ENCODE measurements at regions not wholly inside any gene's neighbourhood (a gene's known extent, or its start where the extent isn't known, plus 50 kb on each side); places are given as distances from the start of the nearest gene placed in this dataset.

DNA sequence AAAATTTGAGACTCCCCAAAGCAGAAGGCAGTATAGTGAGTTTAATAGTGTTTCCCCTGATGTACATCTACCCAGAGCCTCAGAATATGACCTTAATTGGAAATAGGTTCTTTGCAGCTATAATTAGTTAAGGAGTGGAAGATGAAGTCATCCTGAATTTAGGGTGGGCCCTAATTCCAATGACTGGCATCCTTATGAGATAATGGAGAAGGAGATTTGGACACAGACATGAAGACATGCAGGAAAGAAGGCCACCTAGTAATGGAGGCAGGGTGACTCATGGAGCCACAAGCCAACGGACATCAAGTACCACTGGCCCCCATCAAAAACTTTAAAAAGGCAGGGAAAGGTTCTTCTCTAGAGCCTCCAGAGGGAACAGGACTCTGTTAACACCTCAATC lies 308.9 kb downstream of the TXNL1 start:
- no peaks in the 10 kb centered on the region for H3K36me3 Mint-ChIP-seq
- ChIA-PET POLR2A (ENCODE audit: partially characterized antibody) (no interaction called here), CTCF (ENCODE audit: partially characterized antibody) (no interaction called here)
- H3K27ac Mint-ChIP-seq = no peak overlapping the region
- no peaks in the 10 kb centered on the region for H3K36me3 ChIP-seq (ENCODE audit: insufficient read depth, low read length)
- H3K4me1 Mint-ChIP-seq = no peaks in the 10 kb centered on the region
- H3K27ac ChIP-seq (ENCODE audit: low read depth, low read length) = no peak overlapping the region
- H3K27me3 ChIP-seq (ENCODE audit: insufficient read depth, low read length) = no peaks in the 10 kb centered on the region
- no peaks in the 10 kb centered on the region for H3K4me1 ChIP-seq (ENCODE audit: insufficient read depth, low read length)
- DNase-seq = no peak
- H3K9me3 ChIP-seq (ENCODE audit: control insufficient read depth in 1 of 2, low read length in 2 of 2) = no peaks in the 10 kb centered on the region
- no peaks in the 10 kb centered on the region for H3K27me3 Mint-ChIP-seq
- H3K9me3 Mint-ChIP-seq = peaks cover 0 to 7% (median 0%) of the 10 kb centered on the region in 8 donors
- no peak overlapping the region for H3K4me3 ChIP-seq (ENCODE audit: low read length in 2 of 2)
- no peak overlapping the region for H3K4me3 Mint-ChIP-seq
- intact Hi-C loops (cut with micrococcal nuclease) = no loop called here

GRCh38 chr18:56327191-56327885 lies 311.1 kb downstream of the TXNL1 start:
- intact Hi-C loops (cut with micrococcal nuclease) = no loop called here
- no peaks in the 10 kb centered on the region for H3K27me3 Mint-ChIP-seq
- CTCF ChIA-PET (ENCODE audit: partially characterized antibody) = no interaction called here

GRCh38 chr18:56326336-56327072 lies 311.9 kb downstream of the TXNL1 start:
- H3K36me3 ChIP-seq (ENCODE audit: insufficient read depth, low read length) = no peaks in the 10 kb centered on the region
- no peak overlapping the region for H3K4me3 ChIP-seq (ENCODE audit: low read length in 2 of 2)
- DNase-seq = no peak
- POLR2A ChIA-PET (ENCODE audit: partially characterized antibody) = no interaction called here
- H3K27ac Mint-ChIP-seq = no peak overlapping the region
- CTCF ChIA-PET (ENCODE audit: partially characterized antibody) = no interaction called here
- no peaks in the 10 kb centered on the region for H3K27me3 ChIP-seq (ENCODE audit: insufficient read depth, low read length)
- no peaks in the 10 kb centered on the region for H3K9me3 ChIP-seq (ENCODE audit: control insufficient read depth in 1 of 2, low read length in 2 of 2)
- intact Hi-C loops (cut with micrococcal nuclease) = no loop called here
- no peaks in the 10 kb centered on the region for H3K4me1 ChIP-seq (ENCODE audit: insufficient read depth, low read length)
- no peak overlapping the region for H3K4me3 Mint-ChIP-seq
- no peaks in the 10 kb centered on the region for H3K4me1 Mint-ChIP-seq
- no peaks in the 10 kb centered on the region for H3K36me3 Mint-ChIP-seq
- H3K9me3 Mint-ChIP-seq = peaks cover 0 to 8% (median 0%) of the 10 kb centered on the region in 8 donors
- no peaks in the 10 kb centered on the region for H3K27me3 Mint-ChIP-seq
- no peak overlapping the region for H3K27ac ChIP-seq (ENCODE audit: low read depth, low read length)

More at GRCh38 chr18:56327191-56327885, 311.1 kb downstream of the TXNL1 start:
- Histone ChIP-seq H3K4me1 (ENCODE audit: insufficient read depth, low read length) (no peaks in the 10 kb centered on the region), H3K27ac (ENCODE audit: low read depth, low read length) (no peak overlapping the region), H3K36me3 (ENCODE audit: insufficient read depth, low read length) (no peaks in the 10 kb centered on the region), H3K4me3 (ENCODE audit: low read length in 2 of 2) (no peak overlapping the region), H3K9me3 (ENCODE audit: control insufficient read depth in 1 of 2, low read length in 2 of 2) (no peaks in the 10 kb centered on the region), H3K27me3 (ENCODE audit: insufficient read depth, low read length) (no peaks in the 10 kb centered on the region)
- H3K4me1 Mint-ChIP-seq = no peaks in the 10 kb centered on the region
- POLR2A ChIA-PET (ENCODE audit: partially characterized antibody) = no interaction called here
- no peak overlapping the region for H3K4me3 Mint-ChIP-seq
- no peaks in the 10 kb centered on the region for H3K36me3 Mint-ChIP-seq
- no peak overlapping the region for H3K27ac Mint-ChIP-seq
- peaks cover 0 to 7% (median 0%) of the 10 kb centered on the region in 8 donors for H3K9me3 Mint-ChIP-seq
- DNase-seq = no peak

GRCh38 chr18:56323673-56324072 lies 314.7 kb downstream of the TXNL1 start:
- ChIA-PET POLR2A (ENCODE audit: partially characterized antibody) (no interaction called here), CTCF (ENCODE audit: partially characterized antibody) (no interaction called here)
- Mint-ChIP-seq H3K27me3 (no peaks in the 10 kb centered on the region), H3K36me3 (no peaks in the 10 kb centered on the region), H3K4me1 (no peaks in the 10 kb centered on the region), H3K4me3 (no peak overlapping the region), H3K9me3 (peaks cover 0 to 10% (median 2%) of the 10 kb centered on the region in 8 donors), H3K27ac (no peak overlapping the region)
- no peaks in the 10 kb centered on the region for H3K36me3 ChIP-seq (ENCODE audit: insufficient read depth, low read length)
- H3K27me3 ChIP-seq (ENCODE audit: insufficient read depth, low read length) = no peaks in the 10 kb centered on the region
- no peaks in the 10 kb centered on the region for H3K9me3 ChIP-seq (ENCODE audit: control insufficient read depth in 1 of 2, low read length in 2 of 2)
- no peak overlapping the region for H3K27ac ChIP-seq (ENCODE audit: low read depth, low read length)
- intact Hi-C loops (cut with micrococcal nuclease) = no loop called here
- no peaks in the 10 kb centered on the region for H3K4me1 ChIP-seq (ENCODE audit: insufficient read depth, low read length)
- DNase-seq = no peak
- H3K4me3 ChIP-seq (ENCODE audit: low read length in 2 of 2) = no peak overlapping the region

- no peak overlapping the region for H3K27ac ChIP-seq (ENCODE audit: low read depth, low read length)
- no peaks in the 10 kb centered on the region for H3K27me3 ChIP-seq (ENCODE audit: insufficient read depth, low read length)
- POLR2A ChIA-PET (ENCODE audit: partially characterized antibody) = no interaction called here
- H3K36me3 Mint-ChIP-seq = no peaks in the 10 kb centered on the region
- no peak overlapping the region for H3K4me3 ChIP-seq (ENCODE audit: low read length in 2 of 2)
- H3K4me1 Mint-ChIP-seq = no peaks in the 10 kb centered on the region
- no peaks in the 10 kb centered on the region for H3K9me3 ChIP-seq (ENCODE audit: control insufficient read depth in 1 of 2, low read length in 2 of 2)
- no peaks in the 10 kb centered on the region for H3K27me3 Mint-ChIP-seq
- no peak overlapping the region for H3K4me3 Mint-ChIP-seq
- H3K27ac Mint-ChIP-seq = no peak overlapping the region
- no peak for DNase-seq
- peaks cover 0 to 10% (median 2%) of the 10 kb centered on the region in 8 donors for H3K9me3 Mint-ChIP-seq
- H3K36me3 ChIP-seq (ENCODE audit: insufficient read depth, low read length) = no peaks in the 10 kb centered on the region
- no peaks in the 10 kb centered on the region for H3K4me1 ChIP-seq (ENCODE audit: insufficient read depth, low read length)
- intact Hi-C loops (cut with micrococcal nuclease) = no loop called here
- CTCF ChIA-PET (ENCODE audit: partially characterized antibody) = no interaction called here
These were observed 316.0 kb downstream of the TXNL1 start for GRCh38 chr18:56322406-56322805.

DNA sequence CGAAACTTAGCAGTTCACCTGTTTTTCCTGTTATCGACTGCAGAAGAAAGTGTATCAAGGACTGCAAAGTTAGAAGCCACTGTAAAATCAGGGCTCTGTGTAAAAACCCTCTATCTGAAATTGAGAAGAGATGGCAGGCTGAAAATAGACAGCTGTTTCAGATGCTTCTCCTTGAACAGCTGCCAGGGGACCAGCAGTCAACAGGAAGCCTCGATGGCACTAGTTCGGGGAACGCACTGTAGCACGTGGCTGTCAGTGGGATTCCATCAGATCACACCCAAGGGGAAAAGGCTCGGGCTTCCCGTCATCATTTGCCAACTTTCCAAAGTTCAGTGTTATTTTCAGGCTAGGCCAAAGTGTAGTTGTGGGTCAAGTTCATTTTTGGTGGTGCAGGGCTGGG lies 316.9 kb downstream of the TXNL1 start:
- Histone ChIP-seq H3K4me1 (ENCODE audit: insufficient read depth, low read length) (no peaks in the 10 kb centered on the region), H3K36me3 (ENCODE audit: insufficient read depth, low read length) (no peaks in the 10 kb centered on the region), H3K27me3 (ENCODE audit: insufficient read depth, low read length) (no peaks in the 10 kb centered on the region), H3K9me3 (ENCODE audit: control insufficient read depth in 1 of 2, low read length in 2 of 2) (no peaks in the 10 kb centered on the region), H3K4me3 (ENCODE audit: low read length in 2 of 2) (no peak overlapping the region), H3K27ac (ENCODE audit: low read depth, low read length) (no peak overlapping the region)
- no peak for DNase-seq
- intact Hi-C loops (cut with micrococcal nuclease) = no loop called here
- peaks cover 0 to 7% (median 2%) of the 10 kb centered on the region in 8 donors for H3K9me3 Mint-ChIP-seq
- CTCF ChIA-PET (ENCODE audit: partially characterized antibody) = no interaction called here
- H3K27ac Mint-ChIP-seq = no peak overlapping the region
- H3K4me3 Mint-ChIP-seq = no peak overlapping the region
- POLR2A ChIA-PET (ENCODE audit: partially characterized antibody) = no interaction called here
- H3K36me3 Mint-ChIP-seq = no peaks in the 10 kb centered on the region
- H3K27me3 Mint-ChIP-seq = no peaks in the 10 kb centered on the region
- no peaks in the 10 kb centered on the region for H3K4me1 Mint-ChIP-seq

DNA sequence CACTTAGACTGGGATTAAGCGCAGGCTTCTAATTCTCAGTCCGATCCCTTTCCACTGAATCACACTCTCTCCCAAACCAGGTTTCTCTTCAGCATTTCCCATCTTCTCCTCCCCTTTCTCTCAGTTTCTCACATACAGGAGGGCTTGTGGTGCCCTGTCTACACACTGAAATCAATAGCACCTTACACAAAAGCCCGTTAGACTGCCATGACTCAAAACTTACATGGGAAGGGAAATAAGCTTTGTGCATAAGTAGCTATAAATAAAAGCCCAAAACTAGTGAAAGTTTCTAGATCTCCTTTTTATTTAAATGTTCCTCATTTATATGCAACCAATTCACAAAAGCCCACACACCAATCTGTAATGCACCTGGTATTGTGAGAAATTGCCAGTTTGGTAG lies 318.4 kb downstream of the TXNL1 start:
- POLR2A ChIA-PET (ENCODE audit: partially characterized antibody) = no interaction called here
- no peak for DNase-seq
- Histone ChIP-seq H3K4me3 (ENCODE audit: low read length in 2 of 2) (no peak overlapping the region), H3K36me3 (ENCODE audit: insufficient read depth, low read length) (no peaks in the 10 kb centered on the region), H3K9me3 (ENCODE audit: control insufficient read depth in 1 of 2, low read length in 2 of 2) (no peaks in the 10 kb centered on the region), H3K27me3 (ENCODE audit: insufficient read depth, low read length) (no peaks in the 10 kb centered on the region), H3K4me1 (ENCODE audit: insufficient read depth, low read length) (no peaks in the 10 kb centered on the region), H3K27ac (ENCODE audit: low read depth, low read length) (no peak overlapping the region)
- no peak overlapping the region for H3K27ac Mint-ChIP-seq
- H3K36me3 Mint-ChIP-seq = no peaks in the 10 kb centered on the region
- CTCF ChIA-PET (ENCODE audit: partially characterized antibody) = no interaction called here
- no peak overlapping the region for H3K4me3 Mint-ChIP-seq
- H3K9me3 Mint-ChIP-seq = peaks cover 0 to 11% (median 2%) of the 10 kb centered on the region in 8 donors
- intact Hi-C loops (cut with micrococcal nuclease) = no loop called here
- no peaks in the 10 kb centered on the region for H3K4me1 Mint-ChIP-seq
- H3K27me3 Mint-ChIP-seq = no peaks in the 10 kb centered on the region
